Mucosa of descending colon (tissue), 3 donors: ENCODE measurements at regions not wholly inside any gene's neighbourhood (a gene's known extent, or its start where the extent isn't known, plus 50 kb on each side); places are given as distances from the start of the nearest gene placed in this dataset.

Source experiments
- ATAC-seq: fragments of 200-7000 bp; cut with Tn5 transposase; one replicate; pipeline ENCODE4 v1.9.1; 2020; ENCODE audit warnings: mild to moderate bottlenecking, moderate library complexity
- DNase-seq, 3 donors: peaks; one replicate each; pipeline ENCODE4 v3.0.0-alpha.2; 2020
- H3K36me3 ChIP-seq: fragments of 200-600 bp; one replicate; pipeline ENCODE4 v1.8.0; 2021; ENCODE audit warnings: low read depth, mild to moderate bottlenecking
- H3K4me1 ChIP-seq: fragments of 200-600 bp; one replicate; pipeline ENCODE4 v1.8.0; 2021; ENCODE audit warnings: low read depth, mild to moderate bottlenecking
- H3K4me3 ChIP-seq: fragments of 200-600 bp; one replicate; pipeline ENCODE4 v1.8.0; 2021; ENCODE audit warnings: mild to moderate bottlenecking
- H3K9me3 ChIP-seq: fragments of 200-600 bp; one replicate; pipeline ENCODE4 v1.8.0; 2021; ENCODE audit warnings: mild to moderate bottlenecking
- intact Hi-C, 2 donors: fragments of 100-400 bp; cut with DNase I in 1 of 2; cut with micrococcal nuclease in 1 of 2; formaldehyde crosslinking; loops; one replicate each; pipeline versions ENCODE4 v1.11.0 to v1.11.1; 2022; cut with DNase I, micrococcal nuclease
- TF ChIP-seq, protein P1 (sequence below): fragments of 200-600 bp; IDR thresholded peaks from one replicate; pipeline ENCODE4 v1.8.0; 2022; ENCODE audit warnings: antibody characterized with exemption, mild to moderate bottlenecking
- donor health status: DM: no; HTN: no; CAD: no; lungs with moderate emphysema.
- donor health status: DM: no; HTN: no; CAD: no.
- donor health status: DM: no; HTN: yes; CAD: no.

DNA sequence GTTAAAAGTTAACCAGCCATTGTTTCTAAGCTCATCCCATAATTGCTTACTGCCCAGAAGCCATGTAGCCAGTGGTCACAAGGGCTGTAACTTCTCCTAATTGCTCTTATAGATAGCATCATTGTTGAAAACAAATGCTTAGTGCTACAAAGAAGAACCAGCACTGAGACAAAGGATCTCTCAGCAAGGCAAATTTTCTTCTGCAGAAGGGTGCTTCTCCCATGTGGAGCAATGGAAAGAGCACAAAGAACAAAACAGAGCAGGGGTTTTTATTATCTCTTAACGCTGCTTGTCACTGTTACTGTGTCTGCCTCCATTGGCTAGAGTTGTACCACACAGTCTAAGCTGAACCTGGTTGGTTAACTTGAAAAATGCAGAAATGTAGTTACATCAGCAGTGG lies 1036.8 kb downstream of the UQCRFS1 start:
- DNase-seq: no peak
- H3K4me3 ChIP-seq: no peak overlapping the region
- intact Hi-C loops: no loop called here
- no peaks in the 10 kb centered on the region for H3K36me3 ChIP-seq
- ATAC-seq: no peak
- H3K9me3 ChIP-seq: peaks cover 19% of the 10 kb centered on the region
- H3K4me1 ChIP-seq: no peaks in the 10 kb centered on the region
- TF ChIP-seq, protein P1, sequence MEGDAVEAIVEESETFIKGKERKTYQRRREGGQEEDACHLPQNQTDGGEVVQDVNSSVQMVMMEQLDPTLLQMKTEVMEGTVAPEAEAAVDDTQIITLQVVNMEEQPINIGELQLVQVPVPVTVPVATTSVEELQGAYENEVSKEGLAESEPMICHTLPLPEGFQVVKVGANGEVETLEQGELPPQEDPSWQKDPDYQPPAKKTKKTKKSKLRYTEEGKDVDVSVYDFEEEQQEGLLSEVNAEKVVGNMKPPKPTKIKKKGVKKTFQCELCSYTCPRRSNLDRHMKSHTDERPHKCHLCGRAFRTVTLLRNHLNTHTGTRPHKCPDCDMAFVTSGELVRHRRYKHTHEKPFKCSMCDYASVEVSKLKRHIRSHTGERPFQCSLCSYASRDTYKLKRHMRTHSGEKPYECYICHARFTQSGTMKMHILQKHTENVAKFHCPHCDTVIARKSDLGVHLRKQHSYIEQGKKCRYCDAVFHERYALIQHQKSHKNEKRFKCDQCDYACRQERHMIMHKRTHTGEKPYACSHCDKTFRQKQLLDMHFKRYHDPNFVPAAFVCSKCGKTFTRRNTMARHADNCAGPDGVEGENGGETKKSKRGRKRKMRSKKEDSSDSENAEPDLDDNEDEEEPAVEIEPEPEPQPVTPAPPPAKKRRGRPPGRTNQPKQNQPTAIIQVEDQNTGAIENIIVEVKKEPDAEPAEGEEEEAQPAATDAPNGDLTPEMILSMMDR: no peak

DNA sequence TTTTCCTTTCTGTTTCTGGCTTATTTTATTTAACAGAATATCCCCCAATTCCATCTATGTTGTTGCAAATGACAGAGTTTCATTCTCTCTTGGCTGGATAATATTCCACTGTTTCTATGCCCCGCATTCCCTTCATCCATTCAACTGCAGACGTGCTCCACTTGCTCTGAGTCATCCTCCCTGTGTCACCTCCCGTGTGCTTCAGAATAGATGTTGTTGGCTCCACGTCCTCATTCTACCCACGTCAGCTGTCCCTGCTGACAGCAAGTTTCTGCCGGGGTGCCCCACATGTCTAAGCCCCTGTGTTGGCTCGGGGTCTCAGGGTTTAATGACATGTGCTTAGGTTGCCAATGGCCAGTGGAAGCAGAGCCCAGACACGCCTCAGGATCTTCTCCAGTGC lies 1041.0 kb downstream of the UQCRFS1 start:
- TF ChIP-seq, protein P1: no peak
- peaks cover 13% of the 10 kb centered on the region for H3K9me3 ChIP-seq
- no peaks in the 10 kb centered on the region for H3K4me1 ChIP-seq
- no peaks in the 10 kb centered on the region for H3K36me3 ChIP-seq
- H3K4me3 ChIP-seq: no peak overlapping the region
- ATAC-seq (no peak), DNase-seq (no peak)
- intact Hi-C loops: no loop called here

DNA sequence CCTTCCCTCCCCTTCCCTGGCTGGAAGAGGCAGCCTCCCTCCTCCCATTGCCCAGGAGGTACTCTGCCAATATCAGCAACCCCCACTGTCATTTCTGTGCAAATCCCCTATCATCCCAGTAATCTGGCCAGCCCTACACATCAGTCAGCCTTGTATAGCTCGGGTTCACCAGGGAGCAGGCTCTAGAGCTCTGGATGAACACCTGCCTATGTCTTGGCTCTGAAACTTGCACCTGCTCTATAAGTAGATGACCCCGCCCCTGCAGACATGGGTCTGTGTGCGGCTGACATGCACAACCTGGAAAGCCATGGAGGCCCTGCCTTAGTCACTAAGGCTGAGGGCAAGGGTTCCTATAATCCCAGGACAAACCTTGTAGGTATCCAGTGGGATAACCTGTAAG lies 1042.9 kb downstream of the UQCRFS1 start:
- intact Hi-C loops: no loop called here
- ATAC-seq (no peak), DNase-seq (no peak)
- H3K4me3 ChIP-seq: no peak overlapping the region
- TF ChIP-seq, protein P1: no peak
- no peaks in the 10 kb centered on the region for H3K36me3 ChIP-seq
- no peaks in the 10 kb centered on the region for H3K9me3 ChIP-seq
- H3K4me1 ChIP-seq: no peaks in the 10 kb centered on the region

DNA sequence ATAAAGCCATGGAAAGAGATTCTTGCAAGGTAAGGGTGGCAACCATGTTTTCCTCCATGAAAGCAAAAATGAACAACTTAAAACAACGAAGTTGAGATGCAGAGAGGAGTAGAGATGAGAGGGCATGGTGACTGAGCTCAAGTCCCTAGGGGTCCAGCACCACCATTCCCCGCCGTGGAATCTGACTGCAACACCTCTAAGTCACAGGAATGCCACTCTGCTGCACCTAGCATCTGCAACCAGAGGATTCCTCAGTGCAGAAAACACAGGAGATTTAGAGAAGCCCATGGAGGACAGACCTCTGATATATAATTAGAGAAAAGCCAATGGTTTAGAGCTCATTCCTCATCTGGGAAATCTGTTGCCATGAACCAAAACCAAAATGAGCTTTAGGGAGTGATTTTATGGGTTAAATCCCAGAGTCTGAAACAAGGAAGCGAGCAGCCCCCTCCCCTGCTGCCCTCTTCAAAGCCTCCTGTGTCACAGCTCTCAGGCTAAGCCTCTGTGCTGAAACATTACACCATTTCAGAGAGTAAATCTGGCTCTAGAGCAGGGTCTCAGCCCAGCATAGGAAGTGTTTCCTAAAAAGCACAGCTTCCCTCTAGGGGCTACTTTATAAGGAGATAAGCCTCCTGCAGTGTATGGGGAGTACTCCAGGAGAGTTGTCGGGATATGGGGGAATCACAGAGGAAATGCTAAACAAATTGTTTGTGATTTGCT lies 1043.6 kb downstream of the UQCRFS1 start:
- Histone ChIP-seq H3K9me3 (no peaks in the 10 kb centered on the region), H3K36me3 (no peaks in the 10 kb centered on the region), H3K4me1 (no peaks in the 10 kb centered on the region), H3K4me3 (no peak overlapping the region)
- intact Hi-C loops: no loop called here
- no peak for ATAC-seq
- TF ChIP-seq, protein P1: no peak
- DNase-seq: no peak

- no peak overlapping the region for H3K4me3 ChIP-seq
- TF ChIP-seq, protein P1: no peak
- H3K9me3 ChIP-seq: no peaks in the 10 kb centered on the region
- intact Hi-C loops: no loop called here
- no peaks in the 10 kb centered on the region for H3K4me1 ChIP-seq
- no peak for DNase-seq
- no peaks in the 10 kb centered on the region for H3K36me3 ChIP-seq
- no peak for ATAC-seq
These were observed 1044.4 kb downstream of the UQCRFS1 start for GRCh38 chr19:28168557-28168956.

DNA sequence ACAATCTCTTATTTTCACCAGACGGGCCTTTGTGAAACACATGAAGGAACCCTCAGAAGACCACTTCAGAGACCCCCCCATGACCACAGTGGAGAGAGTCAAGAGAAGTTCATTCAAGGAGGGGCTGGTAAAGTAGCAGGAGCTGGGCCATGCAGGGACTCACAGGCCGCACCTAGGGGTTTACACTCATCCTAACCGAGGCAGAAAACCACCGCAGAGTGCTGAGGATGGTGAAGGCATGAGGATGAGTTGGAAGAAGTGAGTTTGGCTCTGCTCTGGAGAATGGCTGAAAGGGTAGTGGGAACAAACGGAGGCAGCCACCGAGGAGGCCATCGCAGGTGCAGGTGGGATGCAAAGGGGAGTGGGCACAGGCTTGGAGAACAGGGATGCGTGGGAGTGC lies 1046.9 kb downstream of the UQCRFS1 start:
- intact Hi-C loops: no loop called here
- TF ChIP-seq, protein P1: no peak
- ATAC-seq: no peak

More for the DNA sequence above, 1046.9 kb downstream of the UQCRFS1 start:
- no peaks in the 10 kb centered on the region for H3K4me1 ChIP-seq
- no peaks in the 10 kb centered on the region for H3K36me3 ChIP-seq
- no peak for DNase-seq
- H3K4me3 ChIP-seq: no peak overlapping the region
- H3K9me3 ChIP-seq: no peaks in the 10 kb centered on the region
